K562 (cell line): ENCODE measurements at regions not wholly inside any gene's neighbourhood (a gene's known extent, or its start where the extent isn't known, plus 50 kb on each side); places are given as distances from the start of the nearest gene placed in this dataset.

ENCODE experiments used
- ATAC-seq: fragments of 200-7000 bp; cut with Tn5 transposase; 3 replicates; pipeline ENCODE4 v1.9.1; 2020; ENCODE audit warnings: moderate library complexity
- BruUV-seq: library from RNA; stranded (reverse); fragments of 400-500 nt; replicated peaks from 2 replicates; lab custom pipeline; 2021; lab: Mats Ljungman, UMichigan
- CTCF ChIA-PET: fragments of 300-600 bp; formaldehyde crosslinking; extraction: SDS; loops from one replicate; lab custom pipeline; 2021; ENCODE audit warnings: low intra/inter-chr PET ratio; lab: Yijun Ruan, JAX
- POLR2A ChIA-PET: fragments of 300-600, 350-650 bp; sonication (Branson Sonifier 250); formaldehyde crosslinking; extraction: SDS; loops from one replicate; lab custom pipeline; 2021; ENCODE audit warnings: antibody characterized with exemption, inconsistent platforms; lab: Yijun Ruan, JAX
- DNase-seq, 4 experiments: peaks; one replicate each; pipeline versions ENCODE4 v3.0.0 to v3.0.0-alpha.2; 2011 to 2018; ENCODE audit warnings: low spot score in 3 of 4, mixed read lengths in 3 of 4; ENCODE audit errors: extremely low read depth in 1 of 4
- FAIRE-seq: peaks from 2 replicates; lab custom pipeline; 2011; peaks lifted over from hg19 to GRCh38; lab: Jason Lieb, UNC
- H2AFZ ChIP-seq: 2 replicates; pipeline ENCODE4 v1.6.0; 2011; ENCODE audit warnings: low read depth, low read length, control low read depth, inconsistent platforms
- H3K27ac ChIP-seq: fragments of 200-600 bp; 3 replicates; pipeline ENCODE4 v1.8.0; 2011; ENCODE audit warnings: low read depth, mild to moderate bottlenecking, control low read depth, inconsistent platforms, low read length, moderate library complexity, mixed read lengths; ENCODE audit errors: extremely low read depth
- H3K27me3 ChIP-seq, 2 experiments: fragments of 300-600 bp in 1 of 2; 2 replicates in 1 of 2; 3 replicates in 1 of 2; pipeline versions ENCODE4 v1.6.0 to v1.8.0; 2011; ENCODE audit warnings: inconsistent platforms in 2 of 2, low read length in 2 of 2, mild to moderate bottlenecking in 1 of 2, mixed read lengths in 1 of 2, moderate library complexity in 1 of 2; ENCODE audit not compliant: control insufficient read depth in 2 of 2, insufficient read depth in 2 of 2
- H3K36me3 ChIP-seq: fragments of 300-600 bp; 3 replicates; pipeline ENCODE4 v1.8.0; 2011; ENCODE audit warnings: mild to moderate bottlenecking, low read length, inconsistent platforms; ENCODE audit not compliant: control insufficient read depth, insufficient read depth
- H3K4me1 ChIP-seq, 2 experiments: fragments of 200-600 bp in 1 of 2; replicated peaks in 1 of 2; 2 replicates in 1 of 2; 3 replicates in 1 of 2; pipeline versions ENCODE4 v1.5.1 to v1.8.0; 2011; ENCODE audit warnings: inconsistent platforms in 2 of 2, low read length in 2 of 2, mild to moderate bottlenecking in 1 of 2, mixed read lengths in 1 of 2, moderate library complexity in 1 of 2; ENCODE audit not compliant: control insufficient read depth in 2 of 2, insufficient read depth in 2 of 2
- H3K4me2 ChIP-seq: 2 replicates; pipeline ENCODE4 v1.6.1; 2011; ENCODE audit warnings: low read length, control low read depth, inconsistent platforms, mixed read lengths; ENCODE audit not compliant: insufficient read depth
- H3K4me3 ChIP-seq: fragments of 200-600 bp; sonication (generic), shearing (Covaris generic); 2 replicates; pipeline ENCODE4 v1.5.1; 2016; ENCODE audit warnings: control low read depth, inconsistent platforms
- H3K79me2 ChIP-seq: fragments of 200-600 bp; 3 replicates; pipeline ENCODE4 v1.8.0; 2011; ENCODE audit warnings: low read length, inconsistent platforms; ENCODE audit not compliant: control insufficient read depth, insufficient read depth
- H3K9ac ChIP-seq, 2 experiments: 2 replicates each; pipeline versions ENCODE4 v1.6.0 to v1.6.1; 2011; ENCODE audit warnings: low read depth in 2 of 2, low read length in 2 of 2, control low read depth in 1 of 2, inconsistent platforms in 1 of 2, mild to moderate bottlenecking in 1 of 2, mixed read lengths in 1 of 2; ENCODE audit not compliant: insufficient read depth in 1 of 2
- H3K9me1 ChIP-seq: one replicate; pipeline ENCODE4 v1.6.0; 2011; ENCODE audit warnings: inconsistent platforms, mild to moderate bottlenecking, low read length, moderate library complexity; ENCODE audit not compliant: control insufficient read depth, insufficient read depth
- H3K9me3 ChIP-seq: replicated peaks from 2 replicates; pipeline ENCODE4 v1.5.1; 2011; ENCODE audit warnings: low read depth, low read length, inconsistent platforms; ENCODE audit not compliant: control insufficient read depth, insufficient read depth
- H4K20me1 ChIP-seq: replicated peaks from 2 replicates; pipeline ENCODE4 v1.6.1; 2011; ENCODE audit warnings: low read length, inconsistent platforms, mixed read lengths; ENCODE audit not compliant: control insufficient read depth, insufficient read depth
- MAFF ChIP-seq: IDR thresholded peaks from 2 replicates; pipeline ENCODE4 v1.6.1; 2012; ENCODE audit warnings: low read length, improper control_type of control experiment
- ZNF695 ChIP-seq: fragments of 450-650 bp; formaldehyde crosslinking; IDR thresholded peaks from 2 replicates; pipeline ENCODE4 v1.4.0; 2020; ENCODE audit warnings: mild to moderate bottlenecking, moderate library complexity
- WGBS: fragments of 100-300 bp; shearing (Covaris generic); methylation state at CpG from one replicate; pipeline ENCODE4 v1.1.6; 2016; ENCODE audit warnings: low coverage, mixed read lengths; ENCODE audit not compliant: insufficient coverage; ENCODE audit errors: missing lambda C conversion rate; 5-methylcytosine and 5-hydroxymethylcytosine counted together
- in situ Hi-C: fragments of 300-500 bp; cut with MboI; formaldehyde crosslinking; loops from 4 replicates; pipeline ENCODE4 v1.15.0; 2018; ENCODE audit warnings: inconsistent platforms, mixed read lengths
- intact Hi-C: fragments of 100-400 bp; cut with micrococcal nuclease; formaldehyde crosslinking; loops from 2 replicates; pipeline ENCODE4 v1.14.2; 2022
- TF ChIP-seq, protein P1 (sequence below), 2 experiments: IDR thresholded peaks; 2 replicates each; pipeline ENCODE4 v1.6.1; 2012; ENCODE audit warnings: improper control_type of control experiment in 2 of 2, low read depth in 2 of 2, low read length in 2 of 2, borderline replicate concordance in 1 of 2
- TF ChIP-seq, protein P2 (sequence below): fragments of 250-450 bp; sonication (Bioruptor Pico); IDR thresholded peaks from 2 replicates; pipeline ENCODE4 v1.5.0; 2022; ENCODE audit warnings: mild to moderate bottlenecking
- TF ChIP-seq, protein P3 (sequence below): fragments of 450-650 bp; IDR thresholded peaks from 2 replicates; pipeline ENCODE4 v1.6.1; 2016; ENCODE audit warnings: mild to moderate bottlenecking, moderate library complexity

DNA sequence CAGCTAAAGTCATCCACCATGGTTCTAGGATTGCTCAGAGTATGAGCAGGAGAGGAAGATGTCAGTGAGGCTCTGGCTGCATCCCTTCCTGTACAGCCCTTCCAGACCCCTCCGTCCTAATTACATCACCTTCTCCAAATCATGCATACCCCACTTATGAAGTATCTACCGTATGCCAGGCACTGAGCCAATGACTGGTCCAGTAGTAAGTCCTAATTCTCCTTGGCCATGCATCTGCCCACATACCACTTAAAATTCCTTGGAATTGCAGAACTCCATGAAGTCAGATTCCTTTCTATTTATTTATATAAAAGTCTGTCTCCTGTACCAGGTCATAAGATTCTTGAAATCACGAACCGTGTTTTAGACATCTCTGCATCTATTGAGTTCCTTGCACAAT lies 106.1 kb downstream of the SEC16B start (continued):
- TF ChIP-seq, protein P1, sequence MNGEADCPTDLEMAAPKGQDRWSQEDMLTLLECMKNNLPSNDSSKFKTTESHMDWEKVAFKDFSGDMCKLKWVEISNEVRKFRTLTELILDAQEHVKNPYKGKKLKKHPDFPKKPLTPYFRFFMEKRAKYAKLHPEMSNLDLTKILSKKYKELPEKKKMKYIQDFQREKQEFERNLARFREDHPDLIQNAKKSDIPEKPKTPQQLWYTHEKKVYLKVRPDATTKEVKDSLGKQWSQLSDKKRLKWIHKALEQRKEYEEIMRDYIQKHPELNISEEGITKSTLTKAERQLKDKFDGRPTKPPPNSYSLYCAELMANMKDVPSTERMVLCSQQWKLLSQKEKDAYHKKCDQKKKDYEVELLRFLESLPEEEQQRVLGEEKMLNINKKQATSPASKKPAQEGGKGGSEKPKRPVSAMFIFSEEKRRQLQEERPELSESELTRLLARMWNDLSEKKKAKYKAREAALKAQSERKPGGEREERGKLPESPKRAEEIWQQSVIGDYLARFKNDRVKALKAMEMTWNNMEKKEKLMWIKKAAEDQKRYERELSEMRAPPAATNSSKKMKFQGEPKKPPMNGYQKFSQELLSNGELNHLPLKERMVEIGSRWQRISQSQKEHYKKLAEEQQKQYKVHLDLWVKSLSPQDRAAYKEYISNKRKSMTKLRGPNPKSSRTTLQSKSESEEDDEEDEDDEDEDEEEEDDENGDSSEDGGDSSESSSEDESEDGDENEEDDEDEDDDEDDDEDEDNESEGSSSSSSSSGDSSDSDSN (IDR thresholded peaks at IDR 0.05; ENCODE audit: borderline replicate concordance in 1 of 2, low read depth in 2 of 2, low read length in 2 of 2): no peak

DNA sequence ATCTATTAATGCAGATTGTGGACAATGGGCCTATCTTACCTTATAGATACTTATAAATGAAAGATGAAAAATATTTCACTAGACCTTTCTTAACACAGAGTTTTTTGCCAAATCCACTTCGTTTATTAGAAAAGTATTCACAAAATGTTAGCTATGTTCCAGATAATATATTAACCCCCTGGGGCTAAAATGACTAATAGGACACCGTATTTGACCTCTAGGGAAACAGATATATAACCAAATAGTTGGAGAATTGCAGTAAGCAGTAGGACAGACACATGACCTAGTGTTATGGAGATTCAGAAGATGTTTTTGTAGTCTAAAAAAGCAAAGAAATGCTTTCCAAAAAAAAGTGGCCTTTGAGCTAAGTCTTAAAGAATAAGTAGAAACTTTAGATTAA lies 106.9 kb downstream of the SEC16B start:
- Histone ChIP-seq H3K9ac (no peak overlapping the region), H3K4me3 (no peak overlapping the region), H3K9me1 (no peaks in the 10 kb centered on the region), H3K27me3 (no peaks in the 10 kb centered on the region), H2AFZ (no peak overlapping the region), H3K27ac (no peak overlapping the region), H3K36me3 (no peaks in the 10 kb centered on the region), H3K4me1 (no peaks in the 10 kb centered on the region), H3K79me2 (no peaks in the 10 kb centered on the region), H3K9me3 (no peaks in the 10 kb centered on the region; the same call in 1 of the 2 replicates), H4K20me1 (no peaks in the 10 kb centered on the region), H3K4me2 (no peak overlapping the region)
- in situ Hi-C loops (no loop called here), intact Hi-C loops (no loop called here)
- DNase-seq (no peak), ATAC-seq (no peak), FAIRE-seq (no peak)
- 0% methylated on average over 2 of the region's 2 CpGs for WGBS
- BruUV-seq: no TSS peak
- ChIA-PET CTCF (no interaction called here), POLR2A (no interaction called here)
- TF ChIP-seq MAFF: no peak
- TF ChIP-seq, protein P2, sequence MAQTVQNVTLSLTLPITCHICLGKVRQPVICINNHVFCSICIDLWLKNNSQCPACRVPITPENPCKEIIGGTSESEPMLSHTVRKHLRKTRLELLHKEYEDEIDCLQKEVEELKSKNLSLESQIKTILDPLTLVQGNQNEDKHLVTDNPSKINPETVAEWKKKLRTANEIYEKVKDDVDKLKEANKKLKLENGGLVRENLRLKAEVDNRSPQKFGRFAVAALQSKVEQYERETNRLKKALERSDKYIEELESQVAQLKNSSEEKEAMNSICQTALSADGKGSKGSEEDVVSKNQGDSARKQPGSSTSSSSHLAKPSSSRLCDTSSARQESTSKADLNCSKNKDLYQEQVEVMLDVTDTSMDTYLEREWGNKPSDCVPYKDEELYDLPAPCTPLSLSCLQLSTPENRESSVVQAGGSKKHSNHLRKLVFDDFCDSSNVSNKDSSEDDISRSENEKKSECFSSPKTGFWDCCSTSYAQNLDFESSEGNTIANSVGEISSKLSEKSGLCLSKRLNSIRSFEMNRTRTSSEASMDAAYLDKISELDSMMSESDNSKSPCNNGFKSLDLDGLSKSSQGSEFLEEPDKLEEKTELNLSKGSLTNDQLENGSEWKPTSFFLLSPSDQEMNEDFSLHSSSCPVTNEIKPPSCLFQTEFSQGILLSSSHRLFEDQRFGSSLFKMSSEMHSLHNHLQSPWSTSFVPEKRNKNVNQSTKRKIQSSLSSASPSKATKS (CRISPR knock-in tag): no peak
- TF ChIP-seq, protein P3, sequence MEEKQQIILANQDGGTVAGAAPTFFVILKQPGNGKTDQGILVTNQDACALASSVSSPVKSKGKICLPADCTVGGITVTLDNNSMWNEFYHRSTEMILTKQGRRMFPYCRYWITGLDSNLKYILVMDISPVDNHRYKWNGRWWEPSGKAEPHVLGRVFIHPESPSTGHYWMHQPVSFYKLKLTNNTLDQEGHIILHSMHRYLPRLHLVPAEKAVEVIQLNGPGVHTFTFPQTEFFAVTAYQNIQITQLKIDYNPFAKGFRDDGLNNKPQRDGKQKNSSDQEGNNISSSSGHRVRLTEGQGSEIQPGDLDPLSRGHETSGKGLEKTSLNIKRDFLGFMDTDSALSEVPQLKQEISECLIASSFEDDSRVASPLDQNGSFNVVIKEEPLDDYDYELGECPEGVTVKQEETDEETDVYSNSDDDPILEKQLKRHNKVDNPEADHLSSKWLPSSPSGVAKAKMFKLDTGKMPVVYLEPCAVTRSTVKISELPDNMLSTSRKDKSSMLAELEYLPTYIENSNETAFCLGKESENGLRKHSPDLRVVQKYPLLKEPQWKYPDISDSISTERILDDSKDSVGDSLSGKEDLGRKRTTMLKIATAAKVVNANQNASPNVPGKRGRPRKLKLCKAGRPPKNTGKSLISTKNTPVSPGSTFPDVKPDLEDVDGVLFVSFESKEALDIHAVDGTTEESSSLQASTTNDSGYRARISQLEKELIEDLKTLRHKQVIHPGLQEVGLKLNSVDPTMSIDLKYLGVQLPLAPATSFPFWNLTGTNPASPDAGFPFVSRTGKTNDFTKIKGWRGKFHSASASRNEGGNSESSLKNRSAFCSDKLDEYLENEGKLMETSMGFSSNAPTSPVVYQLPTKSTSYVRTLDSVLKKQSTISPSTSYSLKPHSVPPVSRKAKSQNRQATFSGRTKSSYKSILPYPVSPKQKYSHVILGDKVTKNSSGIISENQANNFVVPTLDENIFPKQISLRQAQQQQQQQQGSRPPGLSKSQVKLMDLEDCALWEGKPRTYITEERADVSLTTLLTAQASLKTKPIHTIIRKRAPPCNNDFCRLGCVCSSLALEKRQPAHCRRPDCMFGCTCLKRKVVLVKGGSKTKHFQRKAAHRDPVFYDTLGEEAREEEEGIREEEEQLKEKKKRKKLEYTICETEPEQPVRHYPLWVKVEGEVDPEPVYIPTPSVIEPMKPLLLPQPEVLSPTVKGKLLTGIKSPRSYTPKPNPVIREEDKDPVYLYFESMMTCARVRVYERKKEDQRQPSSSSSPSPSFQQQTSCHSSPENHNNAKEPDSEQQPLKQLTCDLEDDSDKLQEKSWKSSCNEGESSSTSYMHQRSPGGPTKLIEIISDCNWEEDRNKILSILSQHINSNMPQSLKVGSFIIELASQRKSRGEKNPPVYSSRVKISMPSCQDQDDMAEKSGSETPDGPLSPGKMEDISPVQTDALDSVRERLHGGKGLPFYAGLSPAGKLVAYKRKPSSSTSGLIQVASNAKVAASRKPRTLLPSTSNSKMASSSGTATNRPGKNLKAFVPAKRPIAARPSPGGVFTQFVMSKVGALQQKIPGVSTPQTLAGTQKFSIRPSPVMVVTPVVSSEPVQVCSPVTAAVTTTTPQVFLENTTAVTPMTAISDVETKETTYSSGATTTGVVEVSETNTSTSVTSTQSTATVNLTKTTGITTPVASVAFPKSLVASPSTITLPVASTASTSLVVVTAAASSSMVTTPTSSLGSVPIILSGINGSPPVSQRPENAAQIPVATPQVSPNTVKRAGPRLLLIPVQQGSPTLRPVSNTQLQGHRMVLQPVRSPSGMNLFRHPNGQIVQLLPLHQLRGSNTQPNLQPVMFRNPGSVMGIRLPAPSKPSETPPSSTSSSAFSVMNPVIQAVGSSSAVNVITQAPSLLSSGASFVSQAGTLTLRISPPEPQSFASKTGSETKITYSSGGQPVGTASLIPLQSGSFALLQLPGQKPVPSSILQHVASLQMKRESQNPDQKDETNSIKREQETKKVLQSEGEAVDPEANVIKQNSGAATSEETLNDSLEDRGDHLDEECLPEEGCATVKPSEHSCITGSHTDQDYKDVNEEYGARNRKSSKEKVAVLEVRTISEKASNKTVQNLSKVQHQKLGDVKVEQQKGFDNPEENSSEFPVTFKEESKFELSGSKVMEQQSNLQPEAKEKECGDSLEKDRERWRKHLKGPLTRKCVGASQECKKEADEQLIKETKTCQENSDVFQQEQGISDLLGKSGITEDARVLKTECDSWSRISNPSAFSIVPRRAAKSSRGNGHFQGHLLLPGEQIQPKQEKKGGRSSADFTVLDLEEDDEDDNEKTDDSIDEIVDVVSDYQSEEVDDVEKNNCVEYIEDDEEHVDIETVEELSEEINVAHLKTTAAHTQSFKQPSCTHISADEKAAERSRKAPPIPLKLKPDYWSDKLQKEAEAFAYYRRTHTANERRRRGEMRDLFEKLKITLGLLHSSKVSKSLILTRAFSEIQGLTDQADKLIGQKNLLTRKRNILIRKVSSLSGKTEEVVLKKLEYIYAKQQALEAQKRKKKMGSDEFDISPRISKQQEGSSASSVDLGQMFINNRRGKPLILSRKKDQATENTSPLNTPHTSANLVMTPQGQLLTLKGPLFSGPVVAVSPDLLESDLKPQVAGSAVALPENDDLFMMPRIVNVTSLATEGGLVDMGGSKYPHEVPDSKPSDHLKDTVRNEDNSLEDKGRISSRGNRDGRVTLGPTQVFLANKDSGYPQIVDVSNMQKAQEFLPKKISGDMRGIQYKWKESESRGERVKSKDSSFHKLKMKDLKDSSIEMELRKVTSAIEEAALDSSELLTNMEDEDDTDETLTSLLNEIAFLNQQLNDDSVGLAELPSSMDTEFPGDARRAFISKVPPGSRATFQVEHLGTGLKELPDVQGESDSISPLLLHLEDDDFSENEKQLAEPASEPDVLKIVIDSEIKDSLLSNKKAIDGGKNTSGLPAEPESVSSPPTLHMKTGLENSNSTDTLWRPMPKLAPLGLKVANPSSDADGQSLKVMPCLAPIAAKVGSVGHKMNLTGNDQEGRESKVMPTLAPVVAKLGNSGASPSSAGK: no peak
- TF ChIP-seq ZNF695 (CRISPR knock-in tag): no peak
